ENCODE measurements at regions not wholly inside any gene's neighbourhood (a gene's known extent, or its start where the extent isn't known, plus 50 kb on each side); places are given as distances from the start of the nearest gene placed in this dataset.
"Not testable (repeated sequence)": the region's sequence is repeated elsewhere in the genome, so short reads cannot be mapped to it uniquely, and the experiment has no call there.

- no peak for TF ChIP-seq EZH2phosphoT487 (IDR thresholded peaks at IDR 0.05; ENCODE audit: low read depth)
- no peak for TF ChIP-seq CTCF (IDR thresholded peaks at IDR 0.05; ENCODE audit: low read depth, low read length)
- no peaks in the 10 kb centered on the region for H4K20me1 ChIP-seq (ENCODE audit: insufficient read depth, low read length)
- no peak overlapping the region for H3K4me2 ChIP-seq (ENCODE audit: low read length)
- no peak overlapping the region for H3K9ac ChIP-seq (ENCODE audit: low read length)
- no peaks in the 10 kb centered on the region for H3K9me3 ChIP-seq (ENCODE audit: insufficient read depth, low read length)
- no peaks in the 10 kb centered on the region for H3K36me3 ChIP-seq (replicated peaks; ENCODE audit: low read depth, low read length)
- H3K27ac ChIP-seq (ENCODE audit: low read length) = no peak overlapping the region
- H3K79me2 ChIP-seq (ENCODE audit: low read length) = no peaks in the 10 kb centered on the region
- no peak overlapping the region for H2AFZ ChIP-seq (ENCODE audit: low read depth, low read length)
- H3K27me3 ChIP-seq (ENCODE audit: low read depth, low read length) = peaks cover 8% of the 10 kb centered on the region; the same call in 1 of the 2 replicates
- H3K4me1 ChIP-seq (ENCODE audit: low read length) = no peaks in the 10 kb centered on the region
- H3K4me3 ChIP-seq (ENCODE audit: low read length) = no peak overlapping the region
Measured at GRCh38 chr9:100731557-100731956, 153.7 kb downstream of the CAVIN4 start.

DNA sequence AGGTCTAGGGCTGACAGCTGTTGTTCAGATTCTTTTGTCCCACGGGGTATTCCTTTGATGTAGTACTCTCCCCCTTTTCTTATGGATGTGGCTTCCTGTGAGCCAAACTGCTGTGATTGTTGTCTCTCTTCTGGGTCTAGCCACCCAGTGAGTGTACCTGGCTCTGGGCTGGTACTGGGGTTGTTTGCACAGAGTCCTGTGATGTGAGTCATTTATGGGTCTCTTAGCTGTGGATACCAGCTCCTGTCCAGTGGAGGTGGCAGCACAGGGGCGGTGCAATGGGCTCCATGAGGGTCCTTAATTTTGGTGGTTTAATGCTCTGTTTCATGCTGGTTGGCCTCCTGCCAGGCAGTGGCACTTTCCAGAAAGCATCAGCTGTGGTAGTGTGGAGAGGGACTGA, 161.3 kb downstream of the CAVIN4 start:
- TF ChIP-seq CTCF (IDR thresholded peaks at IDR 0.05; ENCODE audit: low read depth, low read length) (no peak), EZH2phosphoT487 (IDR thresholded peaks at IDR 0.05; ENCODE audit: low read depth) (no peak)
- Histone ChIP-seq H4K20me1 (ENCODE audit: insufficient read depth, low read length) (no peaks in the 10 kb centered on the region), H3K27me3 (ENCODE audit: low read depth, low read length) (no peaks in the 10 kb centered on the region), H3K4me2 (ENCODE audit: low read length) (no peak overlapping the region), H3K27ac (ENCODE audit: low read length) (no peak overlapping the region), H2AFZ (ENCODE audit: low read depth, low read length) (no peak overlapping the region), H3K9me3 (ENCODE audit: insufficient read depth, low read length) (no peaks in the 10 kb centered on the region), H3K4me3 (ENCODE audit: low read length) (no peak overlapping the region), H3K79me2 (ENCODE audit: low read length) (no peaks in the 10 kb centered on the region), H3K4me1 (ENCODE audit: low read length) (no peaks in the 10 kb centered on the region), H3K36me3 (replicated peaks; ENCODE audit: low read depth, low read length) (no peaks in the 10 kb centered on the region), H3K9ac (ENCODE audit: low read length) (no peak overlapping the region)

- TF ChIP-seq EZH2phosphoT487 (IDR thresholded peaks at IDR 0.05; ENCODE audit: low read depth) (no peak), CTCF (IDR thresholded peaks at IDR 0.05; ENCODE audit: low read depth, low read length) (no peak)
- no peaks in the 10 kb centered on the region for H3K27me3 ChIP-seq (ENCODE audit: low read depth, low read length)
- H3K79me2 ChIP-seq (ENCODE audit: low read length) = no peaks in the 10 kb centered on the region
- H3K9me3 ChIP-seq (ENCODE audit: insufficient read depth, low read length) = no peaks in the 10 kb centered on the region
- no peaks in the 10 kb centered on the region for H3K4me1 ChIP-seq (ENCODE audit: low read length)
- H3K9ac ChIP-seq (ENCODE audit: low read length) = no peak overlapping the region
- H3K4me3 ChIP-seq (ENCODE audit: low read length) = no peak overlapping the region
- H2AFZ ChIP-seq (ENCODE audit: low read depth, low read length) = no peak overlapping the region
- H4K20me1 ChIP-seq (ENCODE audit: insufficient read depth, low read length) = no peaks in the 10 kb centered on the region
- no peaks in the 10 kb centered on the region for H3K36me3 ChIP-seq (replicated peaks; ENCODE audit: low read depth, low read length)
- no peak overlapping the region for H3K27ac ChIP-seq (ENCODE audit: low read length)
- no peak overlapping the region for H3K4me2 ChIP-seq (ENCODE audit: low read length)
Measured at GRCh38 chr9:100739666-100740065, 161.8 kb downstream of the CAVIN4 start.

DNA sequence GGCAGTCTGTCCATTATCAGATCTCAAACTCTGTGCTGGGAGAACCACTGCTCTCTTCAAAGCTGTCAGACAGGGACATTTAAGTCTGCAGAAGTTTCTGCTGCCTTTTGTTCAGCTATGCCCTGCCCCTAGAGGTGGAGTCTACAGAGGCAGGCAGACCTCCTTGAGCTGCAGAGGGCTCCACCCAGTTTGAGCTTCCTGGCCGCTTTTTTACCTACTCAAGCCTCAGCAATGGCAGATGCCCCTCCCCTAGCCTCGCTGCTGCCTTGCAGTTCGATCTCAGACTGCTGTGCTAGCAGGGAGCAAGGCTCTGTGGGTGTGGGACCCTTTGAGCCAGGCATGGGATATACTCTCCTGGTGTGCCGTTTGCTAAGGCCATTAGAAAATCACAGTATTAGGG, 171.1 kb downstream of the CAVIN4 start:
- H3K27ac ChIP-seq (ENCODE audit: low read length); H4K20me1 ChIP-seq (ENCODE audit: insufficient read depth, low read length); H3K9ac ChIP-seq (ENCODE audit: low read length); H3K36me3 ChIP-seq (replicated peaks; ENCODE audit: low read depth, low read length); H3K9me3 ChIP-seq (ENCODE audit: insufficient read depth, low read length); H3K4me2 ChIP-seq (ENCODE audit: low read length); H3K4me1 ChIP-seq (ENCODE audit: low read length); H3K79me2 ChIP-seq (ENCODE audit: low read length); H3K4me3 ChIP-seq (ENCODE audit: low read length); H2AFZ ChIP-seq (ENCODE audit: low read depth, low read length); H3K27me3 ChIP-seq (ENCODE audit: low read depth, low read length): not testable (repeated sequence)

- H2AFZ ChIP-seq (ENCODE audit: low read depth, low read length) = no peak overlapping the region
- no peaks in the 10 kb centered on the region for H3K9me3 ChIP-seq (ENCODE audit: insufficient read depth, low read length)
- no peaks in the 10 kb centered on the region for H4K20me1 ChIP-seq (ENCODE audit: insufficient read depth, low read length)
- no peak overlapping the region for H3K4me2 ChIP-seq (ENCODE audit: low read length)
- no peak overlapping the region for H3K9ac ChIP-seq (ENCODE audit: low read length)
- H3K36me3 ChIP-seq (replicated peaks; ENCODE audit: low read depth, low read length) = no peaks in the 10 kb centered on the region
- no peak overlapping the region for H3K4me3 ChIP-seq (ENCODE audit: low read length)
- no peaks in the 10 kb centered on the region for H3K4me1 ChIP-seq (ENCODE audit: low read length)
- H3K27me3 ChIP-seq (ENCODE audit: low read depth, low read length) = peaks cover 4% of the 10 kb centered on the region; the same call in 1 of the 2 replicates
- no peak overlapping the region for H3K27ac ChIP-seq (ENCODE audit: low read length)
- TF ChIP-seq CTCF (IDR thresholded peaks at IDR 0.05; ENCODE audit: low read depth, low read length) (no peak), EZH2phosphoT487 (IDR thresholded peaks at IDR 0.05; ENCODE audit: low read depth) (no peak)
- no peaks in the 10 kb centered on the region for H3K79me2 ChIP-seq (ENCODE audit: low read length)
Measured at GRCh38 chr9:100756217-100756616, 178.3 kb downstream of the CAVIN4 start.

Measured in OCI-LY3 (cell line).